GM10248 (cell line): ENCODE measurements at regions not wholly inside any gene's neighbourhood (a gene's known extent, or its start where the extent isn't known, plus 50 kb on each side); places are given as distances from the start of the nearest gene placed in this dataset.

Experiments
- CTCF ChIA-PET: fragments of 300-600 bp; sonication (Branson Sonifier 250); formaldehyde crosslinking; extraction: SDS; loops from one replicate; lab custom pipeline; 2021; ENCODE audit warnings: antibody characterized with exemption; lab: Yijun Ruan, JAX
- POLR2A ChIA-PET: fragments of 350-650 bp; sonication (Branson Sonifier 250); formaldehyde crosslinking; extraction: SDS; loops from one replicate; lab custom pipeline; 2020; ENCODE audit warnings: antibody characterized with exemption; lab: Yijun Ruan, JAX
- DNase-seq: peaks from one replicate; pipeline ENCODE4 v3.0.0; 2012; ENCODE audit errors: extremely low spot score
- TF ChIP-seq, protein P1 (sequence below): IDR thresholded peaks from 2 replicates; pipeline ENCODE4 v1.5.1; 2012; ENCODE audit warnings: mild to moderate bottlenecking, low read depth; ENCODE audit errors: extremely low read depth, missing control alignments, control extremely low read depth

DNA sequence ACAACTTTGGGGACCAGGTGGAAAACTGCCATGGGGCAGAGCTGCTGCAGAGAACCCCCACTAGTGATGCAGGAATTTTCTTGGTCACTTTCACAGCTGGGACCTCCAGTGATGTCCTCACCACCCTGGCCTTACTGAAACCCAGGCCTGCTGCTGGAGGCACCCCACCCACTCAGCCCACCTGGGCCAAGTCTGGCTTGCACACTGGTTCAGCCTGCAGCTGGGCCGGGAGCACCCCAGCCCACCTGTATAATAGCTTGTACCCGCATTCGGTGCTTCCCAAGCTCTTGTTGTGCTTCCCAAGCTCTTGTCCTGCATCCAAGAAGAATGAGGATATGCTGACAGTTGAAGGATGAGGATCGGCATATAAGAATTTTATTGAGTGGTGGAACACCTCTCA, 86.4 kb upstream of the ZMAT1 start:
- TF ChIP-seq, protein P1, sequence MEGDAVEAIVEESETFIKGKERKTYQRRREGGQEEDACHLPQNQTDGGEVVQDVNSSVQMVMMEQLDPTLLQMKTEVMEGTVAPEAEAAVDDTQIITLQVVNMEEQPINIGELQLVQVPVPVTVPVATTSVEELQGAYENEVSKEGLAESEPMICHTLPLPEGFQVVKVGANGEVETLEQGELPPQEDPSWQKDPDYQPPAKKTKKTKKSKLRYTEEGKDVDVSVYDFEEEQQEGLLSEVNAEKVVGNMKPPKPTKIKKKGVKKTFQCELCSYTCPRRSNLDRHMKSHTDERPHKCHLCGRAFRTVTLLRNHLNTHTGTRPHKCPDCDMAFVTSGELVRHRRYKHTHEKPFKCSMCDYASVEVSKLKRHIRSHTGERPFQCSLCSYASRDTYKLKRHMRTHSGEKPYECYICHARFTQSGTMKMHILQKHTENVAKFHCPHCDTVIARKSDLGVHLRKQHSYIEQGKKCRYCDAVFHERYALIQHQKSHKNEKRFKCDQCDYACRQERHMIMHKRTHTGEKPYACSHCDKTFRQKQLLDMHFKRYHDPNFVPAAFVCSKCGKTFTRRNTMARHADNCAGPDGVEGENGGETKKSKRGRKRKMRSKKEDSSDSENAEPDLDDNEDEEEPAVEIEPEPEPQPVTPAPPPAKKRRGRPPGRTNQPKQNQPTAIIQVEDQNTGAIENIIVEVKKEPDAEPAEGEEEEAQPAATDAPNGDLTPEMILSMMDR, result no peak
- ChIA-PET CTCF (no interaction called here), POLR2A (no interaction called here)
- DNase-seq, result no peak

DNA sequence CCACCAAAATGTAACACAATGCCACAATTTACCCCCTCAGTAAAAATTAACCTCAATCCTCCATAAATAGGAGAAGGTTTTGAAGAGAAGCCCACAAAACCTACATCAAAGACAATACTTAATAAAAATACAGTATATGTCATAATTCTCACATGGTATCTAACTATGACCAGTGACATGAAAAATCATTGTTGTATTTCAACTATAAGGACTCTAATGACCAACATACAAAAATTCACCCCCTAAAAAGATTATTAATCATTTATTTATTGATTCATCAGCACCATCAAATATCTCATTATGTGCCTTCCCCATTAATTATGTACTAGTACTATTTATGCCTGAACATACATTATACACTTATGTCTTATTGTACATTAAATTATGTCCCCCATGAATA, 77.1 kb upstream of the ZMAT1 start:
- ChIA-PET CTCF (no interaction called here), POLR2A (no interaction called here)
- TF ChIP-seq, protein P1, result no peak
- no peak for DNase-seq

DNA sequence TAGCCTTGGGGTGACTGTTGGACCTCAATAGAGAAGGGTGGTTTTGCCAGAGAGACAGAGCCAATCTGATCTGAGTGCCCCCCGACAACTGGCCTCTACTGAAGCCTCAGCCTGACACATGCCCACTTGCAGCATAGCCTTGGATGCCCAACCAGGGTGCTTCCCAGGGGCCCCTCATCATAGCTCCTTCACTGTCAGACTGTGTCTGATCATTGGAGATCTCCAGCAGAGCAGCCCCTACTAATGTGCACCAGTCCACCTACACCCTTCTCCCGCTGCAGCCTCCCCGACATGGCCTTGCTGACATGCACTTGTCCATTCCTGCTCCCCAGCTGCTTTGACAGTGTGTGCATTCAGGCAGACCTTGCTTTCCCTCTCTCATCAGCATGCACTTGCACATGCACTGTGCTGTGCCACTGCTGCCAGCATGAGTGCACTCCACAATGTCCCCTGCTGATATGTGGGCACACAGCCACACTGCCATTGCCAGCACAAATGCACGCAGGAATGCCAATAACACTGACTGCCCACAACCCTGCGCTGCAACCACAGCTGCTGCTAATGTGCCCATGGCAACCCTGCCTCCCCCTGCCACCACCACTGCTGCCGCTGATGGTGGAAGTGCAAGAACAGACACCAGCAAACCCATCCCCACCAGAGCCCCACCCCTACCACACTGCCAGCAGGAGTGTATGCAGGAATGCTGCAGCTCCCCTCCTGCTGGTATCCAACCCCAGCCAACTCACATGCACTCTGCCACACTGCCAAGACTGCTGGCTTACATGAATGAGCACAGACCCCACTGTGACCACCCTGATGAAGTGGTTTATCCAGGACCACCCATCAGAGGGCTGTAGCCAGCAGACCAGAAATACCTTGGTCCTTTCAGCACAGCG, 68.1 kb upstream of the ZMAT1 start:
- ChIA-PET CTCF (interaction anchor here (1.2 kb wide), 1 partner anchor 8 kb away, joined by 3 read pairs; no protein-coding TSS in a partner anchor), POLR2A (no interaction called here)
- no peak for DNase-seq
- TF ChIP-seq, protein P1, result no peak

DNA sequence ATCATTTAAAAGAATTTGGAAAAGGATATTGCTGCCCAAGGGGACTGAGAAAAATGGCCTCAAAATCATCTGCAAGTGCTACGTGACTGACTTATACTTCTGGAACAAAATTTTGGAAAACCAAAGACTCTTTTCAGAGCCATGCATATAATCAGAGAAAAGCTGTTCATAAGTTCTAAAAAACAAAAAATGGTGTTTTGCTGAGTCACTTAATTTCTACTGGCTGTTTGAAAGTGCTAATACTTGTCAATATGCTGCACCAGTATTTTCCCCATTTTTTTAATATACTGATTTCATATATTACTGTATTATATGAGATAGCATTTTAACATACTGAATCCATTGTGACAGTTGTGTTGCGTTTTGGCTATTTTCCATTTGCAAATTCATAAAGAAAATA, 61.5 kb upstream of the ZMAT1 start:
- POLR2A ChIA-PET, result no interaction called here

DNA sequence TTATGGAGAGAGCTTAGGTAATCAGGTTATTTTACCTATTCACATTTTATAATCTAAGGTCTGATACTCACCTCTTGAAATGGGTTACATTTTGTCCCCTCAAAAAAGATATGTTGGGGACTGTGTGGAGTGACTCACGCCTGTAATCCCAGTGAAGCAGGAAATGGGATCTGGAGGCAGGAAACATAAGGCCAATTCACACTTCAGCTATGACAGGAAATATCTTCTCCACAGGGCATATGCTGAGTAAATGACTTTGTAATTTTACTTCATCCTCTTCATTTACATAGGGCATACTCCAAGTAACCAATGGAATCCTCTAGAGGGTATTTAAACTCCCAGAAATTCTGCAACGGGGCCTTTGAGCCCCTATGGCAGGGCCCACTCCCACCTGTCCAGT, 54.8 kb upstream of the ZMAT1 start:
- TF ChIP-seq, protein P1, result no peak
- ChIA-PET CTCF (no interaction called here), POLR2A (no interaction called here)
- DNase-seq, result no peak

More for the DNA sequence above, 61.5 kb upstream of the ZMAT1 start:
- TF ChIP-seq, protein P1, result no peak
- DNase-seq, result no peak
- CTCF ChIA-PET, result no interaction called here
